GM18498 (cell line): ENCODE measurements at regions not wholly inside any gene's neighbourhood (a gene's known extent, or its start where the extent isn't known, plus 50 kb on each side); places are given as distances from the start of the nearest gene placed in this dataset.
A peak's percentile ranks its signal among the peaks of the same experiment; 100 is the strongest.
"Not testable (repeated sequence)": the region's sequence is repeated elsewhere in the genome, so short reads cannot be mapped to it uniquely, and the experiment has no call there.

Experiments
- ATAC-seq: cut with Tn5 transposase; IDR thresholded peaks from one replicate; pipeline ENCODE4 v1.9.1; 2021; ENCODE audit warnings: mild to moderate bottlenecking, moderate library complexity; ENCODE audit not compliant: unreplicated experiment

DNA sequence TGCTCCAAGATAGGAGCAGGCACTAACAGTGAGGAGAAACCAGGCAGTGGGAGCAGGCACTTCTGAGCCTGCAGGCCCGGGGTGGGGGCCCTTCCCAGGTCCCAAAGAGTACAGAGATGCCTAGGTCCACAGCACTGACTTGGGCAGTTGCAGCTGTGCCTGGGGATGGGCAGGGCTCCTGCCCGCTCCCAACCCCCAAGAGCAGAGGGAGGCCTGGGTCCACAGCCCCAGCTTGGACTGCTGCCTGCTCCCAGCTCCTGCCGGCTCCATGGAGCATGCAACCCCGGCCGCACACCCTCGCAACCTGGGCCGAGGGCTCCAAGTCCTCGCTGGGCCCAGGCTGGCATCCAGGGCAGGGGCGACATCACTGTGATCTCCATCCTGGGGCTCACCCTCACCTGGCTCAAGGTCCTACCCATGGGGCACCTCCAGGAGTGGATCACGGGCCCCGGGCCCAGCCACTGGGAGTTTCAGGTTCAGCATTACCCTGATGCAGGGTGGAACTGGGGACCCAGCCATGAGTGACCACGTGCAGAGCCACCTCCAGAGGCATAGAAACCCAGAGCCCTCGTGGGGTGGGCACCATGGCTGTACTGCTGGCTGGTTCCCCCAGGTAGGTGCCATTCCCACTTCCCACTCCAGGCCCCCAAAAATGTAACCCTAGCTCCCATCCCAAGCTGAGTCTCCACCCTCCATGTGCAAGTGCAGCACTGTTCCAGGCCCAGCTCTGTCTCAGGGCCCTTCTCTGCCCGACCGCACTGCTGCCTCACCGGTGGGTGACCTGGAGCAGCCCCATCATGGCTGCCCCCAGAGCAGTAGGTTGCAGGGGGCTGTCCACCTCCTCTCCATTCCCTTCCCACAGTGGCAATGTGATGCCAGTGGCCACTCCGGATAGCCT is 325.6 kb downstream of the NR4A2 start:
- no peak for ATAC-seq

DNA sequence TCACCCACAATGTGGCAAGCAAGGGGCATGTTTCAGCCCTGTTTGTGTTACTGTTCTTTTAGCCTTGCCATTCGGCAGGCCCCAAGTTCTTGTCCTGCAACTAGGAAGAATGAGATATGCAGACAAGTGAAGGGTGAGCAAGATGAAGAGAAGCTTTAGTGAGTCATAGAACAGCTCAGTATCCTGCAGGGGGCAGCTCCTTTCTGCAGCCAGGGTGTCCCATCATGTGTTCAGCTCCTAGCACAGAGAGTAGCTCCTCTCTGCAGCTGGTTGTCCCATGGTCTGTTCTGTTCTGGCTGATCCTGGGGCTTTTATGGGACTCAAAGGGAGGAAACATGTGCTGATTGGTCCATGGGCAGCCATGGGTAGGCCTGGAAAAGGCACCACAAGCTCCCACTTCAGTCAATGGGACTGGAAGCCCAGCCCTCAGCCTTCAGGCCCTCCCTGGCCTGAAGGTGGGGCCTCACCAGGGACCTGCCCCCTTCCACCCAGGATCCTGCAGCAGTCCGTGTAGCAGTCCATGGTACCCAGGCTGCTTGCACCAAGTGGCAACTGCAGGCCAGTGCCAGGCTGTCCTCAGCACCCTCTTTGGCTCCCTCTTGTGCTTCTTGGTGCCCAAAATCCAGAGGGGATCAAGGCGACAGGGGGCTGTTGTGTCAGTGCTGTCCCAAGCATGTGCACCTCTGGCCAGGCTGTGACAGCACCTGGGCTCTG is 326.4 kb downstream of the NR4A2 start:
- ATAC-seq = no peak

DNA sequence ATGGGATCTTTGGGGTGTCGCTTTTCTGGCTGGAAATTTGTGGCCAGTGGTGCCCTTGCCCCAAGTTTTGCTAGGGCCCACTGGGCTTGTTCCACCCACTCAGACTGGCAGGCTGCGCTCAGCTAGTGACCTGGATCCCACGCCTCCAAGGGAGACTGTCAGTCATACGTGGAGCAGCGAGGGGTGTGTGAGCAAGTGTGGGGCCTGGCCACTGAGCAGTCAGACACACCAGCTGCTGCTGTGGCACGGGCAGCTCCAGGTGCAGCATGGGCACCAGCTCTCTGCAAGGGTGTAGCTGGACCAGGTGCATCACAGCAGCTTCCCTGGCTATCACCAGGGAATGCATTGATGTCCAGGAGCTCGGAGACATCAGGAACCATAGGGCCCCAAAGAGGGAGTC is 327.0 kb downstream of the NR4A2 start:
- no peak for ATAC-seq

DNA sequence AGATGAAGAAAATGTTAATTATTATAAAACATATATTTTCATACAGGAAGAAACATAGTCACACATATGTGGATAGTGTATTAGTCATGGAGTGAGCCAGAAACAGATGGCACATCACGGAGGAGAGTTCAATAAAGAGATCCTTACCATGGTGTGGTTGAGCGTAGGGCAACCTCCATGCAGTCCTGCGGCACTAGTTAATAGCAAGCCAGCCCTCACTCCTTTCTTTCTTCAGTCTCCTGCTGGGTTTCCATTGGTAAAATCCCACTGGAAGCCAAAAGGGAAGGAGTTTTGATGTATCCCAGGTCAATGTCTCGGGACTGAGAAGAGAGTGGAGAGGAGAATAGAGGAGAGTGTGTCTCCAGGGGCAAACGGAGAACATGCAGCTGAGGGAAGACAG is 328.1 kb downstream of the NR4A2 start:
- ATAC-seq = no peak

DNA sequence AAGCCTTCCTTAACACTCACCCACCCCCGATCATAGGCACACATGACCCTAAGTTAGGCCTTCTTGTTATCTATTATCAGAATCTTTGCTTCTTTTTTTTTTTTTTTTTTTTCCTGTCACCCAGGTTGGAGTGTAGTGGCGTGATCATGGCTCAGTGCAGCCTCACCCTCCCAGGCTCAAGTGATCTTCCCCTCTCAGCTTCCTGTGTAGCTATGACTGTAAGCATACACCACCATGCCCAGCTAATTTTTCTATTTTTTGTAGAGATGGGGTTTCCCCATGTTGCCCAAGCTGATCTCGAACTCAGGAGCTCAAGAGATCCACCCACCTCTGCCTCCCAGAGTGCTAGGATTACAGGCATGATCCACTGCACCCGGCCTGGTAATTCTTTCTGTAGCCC is 328.7 kb downstream of the NR4A2 start:
- no peak for ATAC-seq

DNA sequence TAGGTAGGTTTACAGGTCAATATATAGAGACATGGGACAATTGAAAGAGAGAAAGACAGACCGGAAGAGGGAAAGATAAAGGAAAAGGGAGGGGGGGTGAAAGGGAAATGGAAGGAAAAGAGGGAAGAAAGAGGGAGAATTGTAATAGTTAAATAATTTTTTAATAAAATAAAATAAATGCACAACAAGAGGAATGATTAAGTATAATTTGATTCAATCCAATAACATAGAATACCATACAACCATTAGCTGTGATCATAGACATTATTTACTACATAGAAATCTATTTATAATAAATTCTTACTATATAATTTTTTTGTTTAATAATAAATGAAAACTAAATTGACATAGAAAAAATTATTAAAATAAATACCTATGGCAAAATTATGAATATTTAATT is 330.7 kb downstream of the NR4A2 start:
- no peak for ATAC-seq

DNA sequence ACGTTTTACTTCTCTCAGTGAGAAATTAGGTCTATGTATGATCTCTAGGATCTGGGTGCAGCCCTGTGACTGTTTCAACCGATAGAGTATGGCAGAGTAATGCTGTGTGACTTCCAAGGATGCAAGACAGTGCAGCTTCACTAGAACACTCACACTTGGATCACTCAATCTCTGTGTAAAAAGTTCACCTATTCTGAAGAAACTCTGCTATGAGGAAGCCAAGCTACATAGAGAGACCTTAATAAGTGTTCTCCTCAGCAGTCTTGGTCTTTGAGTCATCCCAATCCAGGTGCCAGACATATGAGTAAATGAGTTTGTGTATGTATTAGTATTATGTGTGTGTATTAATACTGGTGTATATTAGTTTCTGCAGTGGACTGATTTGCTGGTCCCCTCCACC is 335.0 kb downstream of the NR4A2 start:
- ATAC-seq = no peak

DNA sequence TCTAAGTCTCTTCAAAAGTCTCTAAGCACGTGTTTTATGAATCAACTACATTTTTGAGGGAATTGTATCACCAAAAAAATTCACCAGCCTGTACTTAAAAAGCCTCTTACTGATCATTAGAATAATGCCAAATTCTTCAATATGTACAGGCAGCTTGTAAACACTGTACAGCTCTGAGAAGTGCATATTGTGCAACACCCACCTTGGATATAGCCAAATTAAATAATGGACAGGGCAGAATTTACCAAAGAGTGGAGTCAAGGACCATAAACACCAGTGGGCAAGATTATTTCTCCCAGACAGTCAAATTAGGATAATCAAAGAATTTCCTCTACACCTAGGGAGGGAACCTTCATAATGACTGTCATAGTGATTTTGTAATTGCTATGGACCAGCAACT is 338.2 kb downstream of the NR4A2 start:
- ATAC-seq = no peak

DNA sequence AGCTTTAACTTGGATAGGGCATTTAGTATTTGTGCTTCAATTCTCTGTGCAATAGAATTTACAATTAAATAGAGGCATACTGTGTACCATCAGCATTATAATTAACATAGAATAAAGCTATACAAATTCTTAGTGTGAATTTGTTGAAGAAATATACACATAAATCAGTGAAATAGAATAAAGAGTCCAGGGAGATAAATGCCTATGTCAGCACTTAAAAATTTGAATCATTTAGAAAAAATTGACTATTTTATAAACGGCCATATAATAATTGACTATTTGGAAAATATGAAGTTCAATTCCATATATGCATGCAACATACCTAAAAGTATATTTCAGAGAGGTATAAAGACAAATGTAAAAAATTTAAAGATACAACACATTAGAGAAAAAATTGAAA is 348.7 kb downstream of the NR4A2 start:
- no peak for ATAC-seq

DNA sequence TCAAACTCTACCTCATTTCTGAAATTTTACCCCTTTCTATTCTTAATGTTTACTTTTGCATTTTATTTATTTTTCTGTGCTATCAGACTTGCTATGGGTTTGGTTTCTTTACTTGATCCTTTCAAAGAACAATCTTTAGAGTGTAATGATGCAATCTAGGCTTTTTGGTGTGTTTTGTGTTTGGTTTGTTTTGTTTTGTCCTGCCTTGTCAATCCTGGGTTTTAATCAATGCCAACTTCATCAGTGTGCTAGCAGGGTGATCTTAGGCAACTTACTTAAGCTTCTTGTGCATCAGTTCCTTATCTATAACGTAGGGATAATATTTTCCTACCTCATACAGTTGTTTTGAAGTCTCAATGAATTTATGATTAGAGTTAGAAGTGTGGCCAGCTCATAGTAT is 350.4 kb downstream of the NR4A2 start:
- ATAC-seq = no peak

DNA sequence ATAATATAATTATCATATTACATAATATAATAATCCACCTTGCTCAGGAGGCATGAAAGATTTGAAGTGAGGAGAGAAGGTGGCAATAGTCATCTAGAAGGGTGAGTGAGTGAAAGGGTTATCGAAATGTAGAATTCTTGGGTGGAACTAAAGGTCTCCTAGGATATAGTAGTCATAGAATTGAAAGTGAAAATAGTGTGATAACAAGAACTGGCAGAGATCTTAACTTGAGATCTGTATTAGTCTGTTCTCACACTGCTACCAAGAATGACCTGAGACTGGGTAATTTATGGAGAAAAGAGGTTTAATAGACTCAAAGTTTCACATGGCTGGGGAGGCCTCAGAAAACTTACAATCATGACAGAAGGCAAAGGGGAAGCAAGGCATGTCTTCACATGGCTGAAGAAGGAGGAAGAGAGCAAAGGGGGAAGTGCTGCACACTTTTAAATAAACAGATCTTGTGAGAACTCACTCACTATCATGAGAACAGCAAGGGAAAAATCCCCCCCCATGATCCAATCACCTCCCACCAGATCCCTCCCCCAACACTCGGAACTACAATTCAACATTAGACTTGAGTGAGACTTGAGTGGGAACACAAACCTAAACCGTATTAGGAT is 351.5 kb downstream of the NR4A2 start:
- peak; percentile 70 for ATAC-seq

DNA sequence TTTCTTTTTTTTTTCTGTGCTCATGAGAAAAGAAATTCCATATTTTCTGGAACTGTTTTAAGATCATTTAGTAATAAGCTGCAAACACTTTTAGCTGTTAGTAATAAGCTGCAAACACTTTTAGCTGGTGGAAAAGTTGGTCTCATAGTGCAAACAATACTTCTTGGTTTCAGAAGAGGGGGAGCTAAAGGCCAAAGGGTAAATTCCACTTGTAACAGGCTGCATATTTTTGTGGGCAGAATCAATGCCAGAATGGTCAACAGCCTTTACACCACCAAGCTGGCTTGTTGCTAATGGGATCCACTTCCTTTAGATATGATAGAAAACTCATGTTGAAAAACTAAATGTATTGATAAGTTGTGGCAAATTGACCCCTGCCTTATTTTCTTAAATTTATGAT is 356.8 kb downstream of the NR4A2 start:
- ATAC-seq = no peak

DNA sequence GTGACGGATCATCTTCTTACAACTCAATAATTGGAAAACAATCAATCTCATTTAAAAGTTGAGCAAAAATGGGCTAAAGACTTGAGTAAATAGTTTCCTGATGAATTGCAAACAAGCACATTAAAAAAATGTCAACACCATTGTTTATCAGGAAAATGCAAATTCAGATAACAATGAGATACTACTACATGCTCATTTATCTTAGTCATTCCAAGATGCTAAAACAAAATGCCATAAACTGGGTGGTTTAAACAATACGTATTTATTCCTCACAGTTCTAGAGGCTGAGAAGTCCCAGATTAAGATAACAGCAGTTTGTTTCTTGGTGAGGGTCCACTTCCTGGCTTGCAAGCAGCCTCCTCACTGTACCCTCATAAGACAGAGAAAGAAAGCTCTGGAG is 359.6 kb downstream of the NR4A2 start:
- ATAC-seq = no peak

DNA sequence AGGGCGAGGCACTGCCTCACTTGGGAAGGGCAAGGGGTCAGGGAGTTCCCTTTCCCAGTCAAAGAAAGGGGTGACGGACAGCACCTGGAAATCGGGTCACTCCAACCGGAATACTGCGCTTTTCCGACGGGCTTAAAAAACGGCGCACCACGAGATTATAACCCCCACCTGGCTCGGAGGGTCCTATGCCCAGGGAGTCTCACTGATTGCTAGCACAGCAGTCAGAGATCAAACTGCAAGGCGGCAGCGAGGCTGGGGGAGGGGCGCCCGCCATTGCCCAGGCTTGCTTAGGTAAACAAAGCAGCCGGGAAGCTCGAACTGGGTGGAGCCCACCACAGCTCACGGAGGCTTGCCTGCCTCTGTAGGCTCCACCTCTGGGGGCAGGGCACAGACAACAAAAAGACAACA is 366.5 kb downstream of the NR4A2 start:
- ATAC-seq = not testable (repeated sequence)

DNA sequence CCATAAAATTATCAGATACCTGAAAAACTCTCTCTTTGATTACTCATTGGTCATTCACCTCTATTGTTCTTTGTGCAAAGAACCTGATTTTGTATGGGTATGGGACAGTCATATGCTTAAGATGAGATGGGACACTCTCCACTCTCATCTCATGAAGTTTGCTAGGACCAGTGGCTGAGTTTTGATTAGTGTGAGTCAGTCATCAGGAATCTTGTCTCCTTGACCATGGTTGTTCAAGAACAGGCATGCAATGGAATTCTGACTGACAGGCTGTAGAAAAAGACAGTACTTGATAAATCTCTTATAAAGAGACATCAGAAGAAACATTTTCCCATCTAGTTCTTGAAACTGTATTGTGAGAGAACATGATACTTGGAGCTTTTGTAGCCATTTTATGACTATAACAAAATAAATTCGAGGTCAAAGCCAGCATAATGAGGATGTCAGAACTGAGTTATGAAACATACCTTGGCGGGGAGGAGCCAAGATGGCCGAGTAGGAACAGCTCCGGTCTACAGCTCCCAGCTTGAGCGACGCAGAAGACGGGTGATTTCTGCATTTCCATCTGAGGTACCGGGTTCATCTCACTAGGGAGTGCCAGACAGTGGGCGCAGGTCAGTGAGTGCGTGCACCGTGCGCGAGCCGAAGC is 367.0 kb downstream of the NR4A2 start:
- ATAC-seq = no peak

DNA sequence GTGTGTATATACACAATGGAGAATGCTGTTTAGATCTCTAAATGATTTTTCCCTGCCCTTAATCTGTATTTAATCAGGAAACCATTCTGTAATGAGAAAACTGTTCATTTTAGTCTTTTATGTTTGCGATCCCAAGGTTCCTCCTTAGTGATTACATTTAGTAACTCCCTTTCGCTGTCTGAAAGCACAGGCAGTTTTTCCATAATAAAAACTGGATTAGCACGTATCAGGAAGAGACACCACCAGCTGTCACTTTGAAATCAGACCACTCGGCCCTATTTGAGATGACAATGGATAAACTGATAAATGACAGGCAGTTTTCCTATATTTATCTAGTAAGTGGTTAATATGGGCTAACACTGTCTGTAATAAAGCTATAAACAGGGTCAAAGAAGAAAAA is 370.9 kb downstream of the NR4A2 start:
- ATAC-seq = no peak

DNA sequence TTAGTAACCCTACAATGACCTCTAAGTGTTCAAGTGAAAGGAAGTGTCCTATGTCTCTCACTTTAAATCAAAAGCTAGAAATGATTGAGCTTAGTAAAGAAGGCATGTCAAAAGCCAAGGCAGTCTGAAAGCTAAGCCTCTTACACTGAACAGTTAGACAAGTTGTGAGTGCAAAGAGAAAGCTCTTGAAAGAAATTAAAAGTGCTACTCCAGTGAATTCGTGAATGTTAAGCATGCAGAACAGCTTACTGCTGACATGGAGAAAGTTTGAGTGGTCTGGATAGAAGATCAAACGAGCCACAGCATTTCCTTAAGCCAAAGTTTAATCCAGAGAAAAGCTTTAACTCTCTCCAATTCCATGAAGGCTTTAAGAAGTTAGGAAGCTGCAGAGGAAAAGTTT is 373.7 kb downstream of the NR4A2 start:
- no peak for ATAC-seq

DNA sequence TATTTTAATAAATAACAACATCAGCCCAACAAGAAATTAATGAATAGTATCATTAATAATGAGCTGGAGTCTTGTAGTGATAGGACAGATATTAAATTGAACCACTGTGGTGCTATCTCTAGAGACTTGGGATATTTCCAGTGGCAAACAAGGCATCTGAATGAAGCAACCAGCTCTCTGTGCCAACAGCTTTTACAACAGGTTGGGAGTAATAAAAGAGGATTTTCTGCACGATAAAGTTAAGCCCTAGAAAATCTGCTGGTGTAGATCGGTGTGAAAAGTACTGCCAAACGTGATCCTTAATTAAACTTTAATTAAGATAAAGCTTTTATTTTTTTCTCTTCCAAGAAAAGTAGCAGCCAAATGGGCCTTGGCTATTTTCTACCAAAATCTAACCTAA is 385.5 kb downstream of the NR4A2 start:
- no peak for ATAC-seq

DNA sequence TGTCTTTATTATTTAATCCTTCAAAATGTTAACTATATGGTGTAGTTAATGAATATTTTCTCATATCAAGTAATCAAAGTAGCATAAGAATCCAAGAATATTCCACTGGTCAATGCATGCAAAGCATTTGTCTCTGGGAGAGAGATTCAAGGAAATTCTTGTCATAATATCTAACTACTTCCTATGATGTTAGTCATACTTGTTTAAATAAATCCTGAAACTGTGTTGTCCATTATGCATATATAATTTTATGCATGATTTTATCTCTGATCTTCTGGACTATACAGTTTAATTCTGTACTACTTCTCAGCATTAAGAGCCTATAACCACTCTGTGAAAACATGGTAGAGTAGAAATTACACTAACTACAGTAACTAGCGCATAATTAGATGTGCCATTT is 388.3 kb downstream of the NR4A2 start:
- no peak for ATAC-seq

DNA sequence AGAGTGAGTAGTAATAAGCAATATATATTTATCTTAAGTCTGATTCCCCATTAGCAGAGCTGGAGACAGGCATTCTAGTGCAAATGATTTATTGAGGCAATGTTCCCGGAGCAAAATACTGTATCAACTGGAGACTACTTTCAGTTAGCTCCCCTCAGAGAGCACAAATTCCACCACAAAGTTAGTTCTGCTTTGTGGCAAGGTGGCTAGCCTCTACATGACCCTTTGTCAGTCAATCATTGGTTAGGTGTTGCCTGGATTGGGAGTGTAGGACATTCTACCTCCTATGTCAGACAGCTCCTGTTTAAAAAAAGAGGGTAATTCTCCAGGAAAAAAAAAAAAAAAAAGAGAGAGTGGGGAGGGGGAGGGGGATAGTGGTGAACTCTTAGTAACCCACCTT is 402.2 kb downstream of the NR4A2 start:
- ATAC-seq = no peak

DNA sequence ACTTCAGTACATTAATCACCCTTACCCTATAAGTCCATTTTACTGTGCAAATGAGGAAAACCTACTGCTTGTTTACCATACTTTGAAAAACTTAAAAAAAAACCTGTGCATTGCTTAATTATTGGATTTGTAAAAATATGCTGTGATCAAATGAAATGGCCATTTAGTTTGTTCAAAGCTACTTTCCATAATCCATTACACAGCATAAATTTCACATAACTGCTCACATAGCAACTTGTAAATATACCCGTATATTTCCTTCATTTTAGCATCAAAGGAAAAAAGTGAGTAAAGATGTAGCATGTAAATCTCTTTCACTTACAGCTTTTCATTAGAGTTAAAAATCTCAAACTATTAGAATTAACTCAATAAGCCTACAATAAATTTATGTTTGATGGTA is 415.1 kb downstream of the NR4A2 start:
- ATAC-seq = no peak
